H1 (cell line): ENCODE measurements at regions not wholly inside any gene's neighbourhood (a gene's known extent, or its start where the extent isn't known, plus 50 kb on each side); places are given as distances from the start of the nearest gene placed in this dataset.

Experiments used
- BCL11A ChIP-seq, 2 experiments: IDR thresholded peaks; one replicate each; pipeline ENCODE4 v1.6.1; 2011; ENCODE audit warnings: low read depth in 2 of 2, low read length in 2 of 2, mild to moderate bottlenecking in 2 of 2
- CTBP2 ChIP-seq: IDR thresholded peaks from 2 replicates; pipeline ENCODE4 v1.7.0; 2011; ENCODE audit warnings: borderline replicate concordance, mild to moderate bottlenecking, moderate library complexity, mixed read lengths, low read length; ENCODE audit not compliant: insufficient read depth, insufficient read length
- HDAC2 ChIP-seq, 2 experiments: fragments of 300-600 bp in 1 of 2; sonication (generic) in 1 of 2; IDR thresholded peaks; 2 replicates each; pipeline ENCODE4 v1.6.1; 2011 to 2012; ENCODE audit warnings: low read depth in 2 of 2, low read length in 2 of 2, mild to moderate bottlenecking in 2 of 2, moderate library complexity in 2 of 2, borderline replicate concordance in 1 of 2, inconsistent platforms in 1 of 2
- KDM4A ChIP-seq: IDR thresholded peaks from one replicate; pipeline ENCODE4 v1.7.1; 2012; ENCODE audit warnings: low read depth, mild to moderate bottlenecking, moderate library complexity, low read length, inconsistent platforms; ENCODE audit not compliant: severe bottlenecking
- NRF1 ChIP-seq: IDR thresholded peaks from 2 replicates; pipeline ENCODE4 v1.6.1; 2011; ENCODE audit warnings: mild to moderate bottlenecking, low read depth, low read length, improper control_type of control experiment
- RAD21 ChIP-seq, 2 experiments: IDR thresholded peaks in 1 of 2; conservative IDR thresholded peaks in 1 of 2; 2 replicates each; pipeline ENCODE4 v1.6.1; 2011; ENCODE audit warnings: low read depth in 2 of 2, low read length in 2 of 2, improper control_type of control experiment in 1 of 2, inconsistent platforms in 1 of 2, mild to moderate bottlenecking in 1 of 2, moderate library complexity in 1 of 2
- SIN3A ChIP-seq, 2 experiments: IDR thresholded peaks in 1 of 2; conservative IDR thresholded peaks in 1 of 2; 2 replicates each; pipeline ENCODE4 v1.6.1; 2011 to 2012; ENCODE audit warnings: low read length in 2 of 2, improper control_type of control experiment in 1 of 2, low read depth in 1 of 2, mild to moderate bottlenecking in 1 of 2
- SP1 ChIP-seq: IDR thresholded peaks from 2 replicates; pipeline ENCODE4 v1.6.1; 2011; ENCODE audit warnings: low read depth, low read length
- TBP ChIP-seq: IDR thresholded peaks from 2 replicates; pipeline ENCODE4 v1.6.1; 2011; ENCODE audit warnings: low read depth, low read length, improper control_type of control experiment
- TCF12 ChIP-seq: IDR thresholded peaks from 2 replicates; pipeline ENCODE4 v1.6.1; 2011; ENCODE audit warnings: low read depth, mild to moderate bottlenecking, low read length
- TF ChIP-seq, protein P1 (sequence below): fragments of 300-600 bp; sonication (generic); IDR thresholded peaks from 2 replicates; pipeline ENCODE4 v1.7.1; 2012; ENCODE audit warnings: low read length, moderate library complexity, mild to moderate bottlenecking, inconsistent platforms; ENCODE audit not compliant: insufficient replicate concordance

DNA sequence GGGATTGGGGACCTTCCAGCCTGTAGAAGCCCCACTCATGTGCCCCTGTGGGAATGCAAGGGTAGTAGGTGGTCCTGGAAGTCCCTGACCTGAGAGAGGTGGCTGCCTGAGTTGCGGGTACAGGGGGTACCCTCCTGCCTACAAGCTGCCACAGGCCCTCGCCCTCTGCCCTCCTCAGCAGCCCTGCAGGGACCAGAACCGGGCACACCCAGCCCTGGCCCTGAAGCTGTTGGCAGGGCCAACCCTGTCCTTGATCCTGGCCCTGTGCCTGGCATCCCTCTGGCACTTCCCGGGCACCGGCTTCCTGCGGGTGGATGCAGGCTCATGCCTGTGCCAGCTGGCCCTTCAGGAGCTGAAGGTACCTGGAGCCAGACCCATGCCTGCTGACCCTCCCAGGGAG, 54.9 kb upstream of the ELN start (continued):
- TF ChIP-seq, protein P1, sequence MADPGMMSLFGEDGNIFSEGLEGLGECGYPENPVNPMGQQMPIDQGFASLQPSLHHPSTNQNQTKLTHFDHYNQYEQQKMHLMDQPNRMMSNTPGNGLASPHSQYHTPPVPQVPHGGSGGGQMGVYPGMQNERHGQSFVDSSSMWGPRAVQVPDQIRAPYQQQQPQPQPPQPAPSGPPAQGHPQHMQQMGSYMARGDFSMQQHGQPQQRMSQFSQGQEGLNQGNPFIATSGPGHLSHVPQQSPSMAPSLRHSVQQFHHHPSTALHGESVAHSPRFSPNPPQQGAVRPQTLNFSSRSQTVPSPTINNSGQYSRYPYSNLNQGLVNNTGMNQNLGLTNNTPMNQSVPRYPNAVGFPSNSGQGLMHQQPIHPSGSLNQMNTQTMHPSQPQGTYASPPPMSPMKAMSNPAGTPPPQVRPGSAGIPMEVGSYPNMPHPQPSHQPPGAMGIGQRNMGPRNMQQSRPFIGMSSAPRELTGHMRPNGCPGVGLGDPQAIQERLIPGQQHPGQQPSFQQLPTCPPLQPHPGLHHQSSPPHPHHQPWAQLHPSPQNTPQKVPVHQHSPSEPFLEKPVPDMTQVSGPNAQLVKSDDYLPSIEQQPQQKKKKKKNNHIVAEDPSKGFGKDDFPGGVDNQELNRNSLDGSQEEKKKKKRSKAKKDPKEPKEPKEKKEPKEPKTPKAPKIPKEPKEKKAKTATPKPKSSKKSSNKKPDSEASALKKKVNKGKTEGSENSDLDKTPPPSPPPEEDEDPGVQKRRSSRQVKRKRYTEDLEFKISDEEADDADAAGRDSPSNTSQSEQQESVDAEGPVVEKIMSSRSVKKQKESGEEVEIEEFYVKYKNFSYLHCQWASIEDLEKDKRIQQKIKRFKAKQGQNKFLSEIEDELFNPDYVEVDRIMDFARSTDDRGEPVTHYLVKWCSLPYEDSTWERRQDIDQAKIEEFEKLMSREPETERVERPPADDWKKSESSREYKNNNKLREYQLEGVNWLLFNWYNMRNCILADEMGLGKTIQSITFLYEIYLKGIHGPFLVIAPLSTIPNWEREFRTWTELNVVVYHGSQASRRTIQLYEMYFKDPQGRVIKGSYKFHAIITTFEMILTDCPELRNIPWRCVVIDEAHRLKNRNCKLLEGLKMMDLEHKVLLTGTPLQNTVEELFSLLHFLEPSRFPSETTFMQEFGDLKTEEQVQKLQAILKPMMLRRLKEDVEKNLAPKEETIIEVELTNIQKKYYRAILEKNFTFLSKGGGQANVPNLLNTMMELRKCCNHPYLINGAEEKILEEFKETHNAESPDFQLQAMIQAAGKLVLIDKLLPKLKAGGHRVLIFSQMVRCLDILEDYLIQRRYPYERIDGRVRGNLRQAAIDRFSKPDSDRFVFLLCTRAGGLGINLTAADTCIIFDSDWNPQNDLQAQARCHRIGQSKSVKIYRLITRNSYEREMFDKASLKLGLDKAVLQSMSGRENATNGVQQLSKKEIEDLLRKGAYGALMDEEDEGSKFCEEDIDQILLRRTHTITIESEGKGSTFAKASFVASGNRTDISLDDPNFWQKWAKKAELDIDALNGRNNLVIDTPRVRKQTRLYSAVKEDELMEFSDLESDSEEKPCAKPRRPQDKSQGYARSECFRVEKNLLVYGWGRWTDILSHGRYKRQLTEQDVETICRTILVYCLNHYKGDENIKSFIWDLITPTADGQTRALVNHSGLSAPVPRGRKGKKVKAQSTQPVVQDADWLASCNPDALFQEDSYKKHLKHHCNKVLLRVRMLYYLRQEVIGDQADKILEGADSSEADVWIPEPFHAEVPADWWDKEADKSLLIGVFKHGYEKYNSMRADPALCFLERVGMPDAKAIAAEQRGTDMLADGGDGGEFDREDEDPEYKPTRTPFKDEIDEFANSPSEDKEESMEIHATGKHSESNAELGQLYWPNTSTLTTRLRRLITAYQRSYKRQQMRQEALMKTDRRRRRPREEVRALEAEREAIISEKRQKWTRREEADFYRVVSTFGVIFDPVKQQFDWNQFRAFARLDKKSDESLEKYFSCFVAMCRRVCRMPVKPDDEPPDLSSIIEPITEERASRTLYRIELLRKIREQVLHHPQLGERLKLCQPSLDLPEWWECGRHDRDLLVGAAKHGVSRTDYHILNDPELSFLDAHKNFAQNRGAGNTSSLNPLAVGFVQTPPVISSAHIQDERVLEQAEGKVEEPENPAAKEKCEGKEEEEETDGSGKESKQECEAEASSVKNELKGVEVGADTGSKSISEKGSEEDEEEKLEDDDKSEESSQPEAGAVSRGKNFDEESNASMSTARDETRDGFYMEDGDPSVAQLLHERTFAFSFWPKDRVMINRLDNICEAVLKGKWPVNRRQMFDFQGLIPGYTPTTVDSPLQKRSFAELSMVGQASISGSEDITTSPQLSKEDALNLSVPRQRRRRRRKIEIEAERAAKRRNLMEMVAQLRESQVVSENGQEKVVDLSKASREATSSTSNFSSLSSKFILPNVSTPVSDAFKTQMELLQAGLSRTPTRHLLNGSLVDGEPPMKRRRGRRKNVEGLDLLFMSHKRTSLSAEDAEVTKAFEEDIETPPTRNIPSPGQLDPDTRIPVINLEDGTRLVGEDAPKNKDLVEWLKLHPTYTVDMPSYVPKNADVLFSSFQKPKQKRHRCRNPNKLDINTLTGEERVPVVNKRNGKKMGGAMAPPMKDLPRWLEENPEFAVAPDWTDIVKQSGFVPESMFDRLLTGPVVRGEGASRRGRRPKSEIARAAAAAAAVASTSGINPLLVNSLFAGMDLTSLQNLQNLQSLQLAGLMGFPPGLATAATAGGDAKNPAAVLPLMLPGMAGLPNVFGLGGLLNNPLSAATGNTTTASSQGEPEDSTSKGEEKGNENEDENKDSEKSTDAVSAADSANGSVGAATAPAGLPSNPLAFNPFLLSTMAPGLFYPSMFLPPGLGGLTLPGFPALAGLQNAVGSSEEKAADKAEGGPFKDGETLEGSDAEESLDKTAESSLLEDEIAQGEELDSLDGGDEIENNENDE: no peak
- TF ChIP-seq HDAC2 (IDR thresholded peaks at IDR 0.05; ENCODE audit: borderline replicate concordance in 1 of 2, low read depth in 2 of 2, low read length in 2 of 2) (no peak), TBP (no peak), SP1 (no peak), SIN3A (conservative IDR thresholded peaks at IDR 0.05 in 1 of 2, IDR thresholded peaks at IDR 0.05 in 1 of 2; ENCODE audit: low read depth in 1 of 2, low read length in 2 of 2) (no peak), RAD21 (IDR thresholded peaks at IDR 0.05 in 1 of 2, conservative IDR thresholded peaks at IDR 0.05 in 1 of 2; ENCODE audit: low read depth in 2 of 2, low read length in 2 of 2) (no peak), TCF12 (no peak), CTBP2 (no peak), NRF1 (no peak), BCL11A (IDR thresholded peaks at IDR 0.05; ENCODE audit: low read depth in 2 of 2, low read length in 2 of 2) (no peak), KDM4A (no peak)
